ENCODE measurements at regions not wholly inside any gene's neighbourhood (a gene's known extent, or its start where the extent isn't known, plus 50 kb on each side); places are given as distances from the start of the nearest gene placed in this dataset.

- TF ChIP-seq RNF2 (IDR thresholded peaks at IDR 0.05; ENCODE audit: borderline replicate concordance, low read depth, low read length, missing control alignments, poor library complexity, severe bottlenecking) = no peak
- TF ChIP-seq POLR2AphosphoS5 (IDR thresholded peaks at IDR 0.05; ENCODE audit: low read depth, low read length) = no peak
- TF ChIP-seq SRF (IDR thresholded peaks at IDR 0.05; ENCODE audit: low read depth, low read length) = no peak
- no peak for TF ChIP-seq CTCF (IDR thresholded peaks at IDR 0.05; ENCODE audit: control extremely low read depth in 1 of 3, insufficient read depth in 1 of 3, low read depth in 1 of 3, low read length in 3 of 3)
- no peak for TF ChIP-seq EZH2 (IDR thresholded peaks at IDR 0.05; ENCODE audit: low read depth, low read length, severe bottlenecking)
- TF ChIP-seq CREB1 (IDR thresholded peaks at IDR 0.05) = no peak
- TF ChIP-seq, protein P1, sequence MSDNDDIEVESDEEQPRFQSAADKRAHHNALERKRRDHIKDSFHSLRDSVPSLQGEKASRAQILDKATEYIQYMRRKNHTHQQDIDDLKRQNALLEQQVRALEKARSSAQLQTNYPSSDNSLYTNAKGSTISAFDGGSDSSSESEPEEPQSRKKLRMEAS (IDR thresholded peaks at IDR 0.05) = no peak
- no peak for TF ChIP-seq RAD21 (IDR thresholded peaks at IDR 0.05 in 1 of 2, conservative IDR thresholded peaks at IDR 0.05 in 1 of 2; ENCODE audit: low read depth in 2 of 2, low read length in 2 of 2)
- TF ChIP-seq JUN (IDR thresholded peaks at IDR 0.05; ENCODE audit: low read depth, low read length) = no peak
- no peak for TF ChIP-seq POLR2A (IDR thresholded peaks at IDR 0.05; ENCODE audit: control extremely low read depth in 1 of 2, low read depth in 2 of 2, low read length in 2 of 2)
These were observed 185.8 kb upstream of the SGK1 start for GRCh38 chr6:134503585-134504281.
